Muscle of arm (tissue), 1 donor: ENCODE measurements at regions not wholly inside any gene's neighbourhood (a gene's known extent, or its start where the extent isn't known, plus 50 kb on each side); places are given as distances from the start of the nearest gene placed in this dataset.
A peak's percentile ranks its signal among the peaks of the same experiment; 100 is the strongest.

Experiments used
- DNase-seq: peaks from one replicate; pipeline ENCODE4 v3.0.0-alpha.2; 2013

DNA sequence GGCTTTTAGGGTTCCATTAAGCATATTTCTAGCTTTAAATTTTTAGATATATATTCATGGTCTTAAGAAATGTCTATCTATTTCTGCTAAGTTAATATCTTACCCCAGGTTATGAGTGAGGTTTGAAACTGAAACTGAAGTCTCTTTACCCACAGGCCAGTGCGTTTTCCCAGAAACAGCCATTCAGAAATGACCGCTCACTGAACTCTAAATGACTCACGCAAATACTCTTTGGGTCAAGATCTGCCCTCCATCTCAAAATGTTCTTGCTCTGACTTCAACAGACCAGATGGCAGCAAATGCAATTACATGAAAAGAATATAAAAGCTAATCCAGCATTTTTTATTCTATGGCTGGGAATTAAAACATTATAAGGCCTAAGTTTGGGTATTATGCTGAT lies 315.2 kb downstream of the TDRD15 start:
- no peak for DNase-seq

DNA sequence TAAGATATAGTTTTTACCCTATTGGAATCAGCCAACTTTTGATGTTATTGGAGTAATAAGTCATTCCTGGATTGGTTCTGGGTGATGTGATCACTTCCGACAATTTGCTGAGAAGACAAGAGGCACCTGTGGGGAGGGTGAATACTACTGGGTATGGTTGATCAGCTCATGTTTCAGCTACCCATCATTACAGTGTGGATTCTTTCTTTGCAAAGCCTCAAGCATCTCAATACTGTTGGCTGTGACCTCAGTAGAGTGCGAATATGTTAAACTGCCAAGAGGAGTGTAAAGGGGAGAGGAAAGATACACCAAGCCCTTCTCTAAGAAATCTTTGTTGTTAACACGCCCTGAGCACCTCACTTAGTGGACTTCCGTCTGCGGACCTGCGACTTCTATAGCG lies 317.7 kb downstream of the TDRD15 start:
- DNase-seq: no peak

DNA sequence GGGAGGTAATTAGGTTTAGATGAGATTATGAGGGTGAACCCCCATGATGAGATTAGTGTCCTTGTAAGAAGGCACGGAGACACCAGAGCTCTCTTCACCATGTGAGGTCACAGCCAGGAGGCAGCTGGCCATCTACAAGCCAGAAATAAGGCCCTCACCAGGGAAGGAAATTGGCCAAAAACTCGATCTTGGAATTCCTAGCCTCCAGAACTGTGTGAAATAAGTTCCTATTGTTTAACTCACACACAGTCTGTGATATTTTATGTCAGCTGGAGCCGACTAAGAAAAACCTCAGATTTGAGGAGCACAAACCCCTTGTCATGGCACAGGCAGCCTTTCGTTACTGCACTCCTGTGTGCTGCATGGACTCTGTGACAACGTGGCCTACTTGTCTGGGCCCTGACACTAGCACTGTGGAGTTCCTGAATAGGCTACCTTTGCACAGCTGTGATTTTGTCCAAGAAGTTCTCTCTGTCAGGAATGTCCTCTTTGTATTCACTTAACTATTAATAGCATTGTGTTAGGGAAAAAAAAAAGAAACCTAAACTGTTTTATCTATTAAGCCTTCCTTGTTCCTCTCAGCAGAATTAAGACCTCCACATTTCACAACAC lies 319.8 kb downstream of the TDRD15 start:
- no peak for DNase-seq

DNA sequence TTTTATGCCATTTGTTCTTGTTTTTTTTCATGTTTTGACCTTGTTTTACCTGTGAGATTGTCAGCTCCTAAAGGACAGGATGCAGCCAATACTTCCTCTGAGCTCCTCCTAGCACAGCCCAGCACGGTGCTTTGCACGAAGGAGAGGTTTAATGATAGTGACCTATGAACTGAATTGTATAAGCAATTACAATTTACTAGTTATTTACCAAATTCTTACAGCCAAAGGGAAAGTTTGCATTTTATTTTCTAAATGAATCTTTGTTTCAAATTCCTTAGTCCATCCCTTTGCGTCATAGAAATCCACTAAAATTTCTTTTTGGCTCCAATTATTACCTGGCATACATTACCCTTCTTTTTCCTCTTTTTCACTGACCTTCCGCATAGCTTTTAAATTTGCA lies 326.1 kb downstream of the TDRD15 start:
- DNase-seq: no peak

DNA sequence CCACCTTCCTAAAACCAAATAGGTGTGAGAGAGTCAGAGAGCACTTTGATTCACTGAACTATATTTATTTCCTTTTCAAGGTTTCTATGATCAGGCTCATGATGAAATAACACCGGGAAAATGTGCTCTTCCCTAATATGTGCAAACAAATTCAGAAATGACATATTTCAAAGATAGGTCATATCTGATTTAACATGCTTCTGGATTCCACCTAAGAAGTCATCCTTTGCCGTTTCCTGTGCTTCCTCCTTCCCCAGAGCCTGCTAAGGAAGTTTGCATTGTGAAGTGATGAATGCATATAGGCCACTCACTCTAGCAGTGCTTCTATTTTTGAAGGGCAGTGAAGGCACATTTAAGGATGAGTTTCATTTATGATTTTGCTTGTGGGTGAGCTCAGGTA lies 327.6 kb downstream of the TDRD15 start:
- no peak for DNase-seq

DNA sequence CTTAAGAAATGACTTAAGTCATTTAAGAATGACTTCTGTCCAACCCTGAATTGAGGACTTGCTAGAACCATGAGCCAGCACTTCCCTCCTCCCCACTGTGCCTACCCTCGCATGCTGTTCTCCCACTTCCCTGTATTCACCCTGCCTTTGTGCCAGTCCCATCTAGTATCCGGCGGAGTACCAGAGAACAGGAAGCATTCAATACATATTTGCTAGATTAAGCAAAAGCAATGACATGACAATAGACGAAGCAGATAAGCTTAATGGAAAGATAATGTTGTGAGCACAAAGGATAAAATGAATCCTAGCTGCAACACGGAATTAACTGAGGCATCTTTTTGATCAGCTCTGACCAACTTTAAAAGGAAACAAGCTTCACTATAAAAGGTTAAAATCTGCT lies 328.5 kb downstream of the TDRD15 start:
- no peak for DNase-seq

DNA sequence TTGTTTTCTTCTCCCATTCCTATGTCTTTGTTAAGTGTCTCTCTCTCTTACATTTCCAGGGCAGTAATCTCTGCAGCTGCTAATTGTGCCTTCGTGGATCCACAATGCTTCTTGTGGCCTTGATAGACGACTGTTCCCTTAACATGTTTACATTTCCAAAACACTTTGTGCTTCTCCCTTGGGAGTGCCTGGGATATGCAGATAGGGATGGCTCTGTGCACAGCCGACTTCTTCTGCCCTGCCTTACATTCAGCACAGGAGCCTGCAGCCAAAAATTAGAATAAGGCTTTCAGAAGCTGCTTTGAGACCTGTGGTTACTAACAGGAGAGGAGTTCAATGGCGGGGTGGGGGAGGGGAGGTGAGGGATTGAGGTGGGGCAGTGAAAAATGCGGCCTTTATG lies 328.9 kb downstream of the TDRD15 start:
- no peak for DNase-seq

DNA sequence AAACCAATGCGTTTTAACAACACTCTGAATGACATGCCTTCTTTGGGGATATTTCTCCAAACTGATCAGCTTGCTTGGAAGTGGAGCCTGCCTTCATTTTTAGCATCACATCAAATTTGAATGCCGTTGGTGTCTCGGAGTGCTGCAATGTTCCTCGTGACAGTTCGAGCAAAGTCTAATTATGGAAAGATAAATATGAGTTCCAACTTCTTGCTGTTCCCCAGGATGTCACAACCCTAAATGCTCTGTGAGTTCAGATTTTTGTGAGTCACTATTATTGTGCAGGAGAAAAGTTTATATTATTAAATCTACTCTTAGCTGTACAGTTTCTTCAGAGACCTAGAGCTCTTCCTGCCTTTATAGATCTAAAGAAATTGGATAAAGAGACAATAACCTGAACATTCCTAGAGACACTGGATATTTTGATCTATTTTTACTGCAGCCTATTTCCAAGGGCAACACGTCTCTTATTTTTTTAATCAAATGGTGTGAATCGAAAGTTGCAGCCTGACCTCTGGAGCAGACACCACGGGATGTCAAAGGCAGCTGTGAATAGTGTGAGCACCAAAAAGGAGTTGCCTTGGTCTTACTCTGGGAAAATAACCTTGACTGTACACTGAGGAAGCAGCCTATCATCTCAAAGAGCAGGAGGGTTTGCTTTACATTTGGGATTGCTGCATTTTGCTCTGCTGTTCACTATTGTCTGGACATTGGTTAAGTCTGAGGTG lies 330.1 kb downstream of the TDRD15 start:
- no peak for DNase-seq

DNA sequence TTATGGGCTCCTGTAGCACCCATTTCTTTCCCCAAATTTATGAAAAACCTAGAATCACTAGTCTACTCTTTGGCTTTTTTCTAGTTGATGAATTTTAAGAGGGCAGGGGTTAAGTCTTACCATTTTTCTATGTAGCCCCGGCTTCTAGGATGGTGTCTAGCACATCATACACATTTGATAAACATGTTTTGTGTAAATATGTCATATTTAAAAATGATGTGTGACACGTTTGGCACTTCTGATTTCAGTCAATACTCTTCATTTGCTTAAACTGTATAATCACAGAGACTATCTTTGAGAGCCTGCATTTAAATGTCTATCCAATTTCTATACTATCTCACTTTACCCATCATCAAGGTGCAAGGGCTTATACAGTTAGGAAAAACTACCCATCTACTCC lies 331.1 kb downstream of the TDRD15 start:
- DNase-seq: no peak

DNA sequence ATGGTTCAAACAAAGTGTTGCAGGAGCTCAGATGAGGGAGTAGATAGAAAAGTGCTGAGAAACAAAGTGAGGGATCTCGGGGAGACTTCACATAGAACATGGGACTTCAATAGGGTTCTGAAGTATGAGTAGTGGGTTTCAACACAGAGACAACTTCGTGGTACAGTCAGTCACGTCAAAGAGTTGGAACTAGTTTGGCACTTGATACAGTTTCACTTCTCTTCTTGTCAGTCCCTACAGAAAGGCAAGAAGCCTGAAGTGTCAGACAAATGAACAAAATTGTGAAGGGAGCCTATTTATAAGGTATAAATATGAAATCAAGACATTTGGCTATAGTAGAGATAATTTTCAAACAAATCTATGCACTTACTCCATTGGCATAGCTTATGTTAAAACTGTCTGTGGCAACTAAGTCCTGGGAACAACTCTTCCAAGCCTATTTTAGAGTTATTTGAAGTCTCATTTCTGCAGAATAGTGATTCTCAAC lies 338.0 kb downstream of the TDRD15 start:
- DNase-seq: no peak

DNA sequence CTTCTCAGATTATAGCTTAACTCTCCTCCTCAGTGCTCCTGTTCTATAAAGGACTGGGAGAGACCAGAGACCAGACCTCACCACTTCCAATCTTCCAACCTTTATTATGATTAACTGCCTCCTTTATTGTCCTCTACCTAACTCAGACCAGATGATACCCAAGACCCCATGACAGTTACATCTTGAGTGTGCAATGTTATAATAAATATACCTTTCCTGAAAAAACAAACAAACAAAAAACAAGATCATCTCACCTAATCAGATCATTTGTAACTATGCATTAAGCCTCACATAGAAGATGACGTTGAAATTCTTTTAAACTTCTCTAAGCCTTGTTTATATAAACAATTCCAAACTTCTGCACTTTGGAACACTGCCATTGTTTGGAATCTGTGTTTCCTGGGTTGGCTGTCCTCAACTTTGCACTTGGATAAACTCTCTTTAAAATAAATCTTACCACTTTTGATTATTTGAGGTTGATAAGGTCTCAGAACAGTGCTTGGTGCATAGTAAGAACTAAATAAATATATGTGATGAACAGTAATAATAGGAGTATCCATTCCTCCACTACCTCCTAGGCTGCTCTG lies 342.7 kb downstream of the TDRD15 start:
- no peak for DNase-seq

DNA sequence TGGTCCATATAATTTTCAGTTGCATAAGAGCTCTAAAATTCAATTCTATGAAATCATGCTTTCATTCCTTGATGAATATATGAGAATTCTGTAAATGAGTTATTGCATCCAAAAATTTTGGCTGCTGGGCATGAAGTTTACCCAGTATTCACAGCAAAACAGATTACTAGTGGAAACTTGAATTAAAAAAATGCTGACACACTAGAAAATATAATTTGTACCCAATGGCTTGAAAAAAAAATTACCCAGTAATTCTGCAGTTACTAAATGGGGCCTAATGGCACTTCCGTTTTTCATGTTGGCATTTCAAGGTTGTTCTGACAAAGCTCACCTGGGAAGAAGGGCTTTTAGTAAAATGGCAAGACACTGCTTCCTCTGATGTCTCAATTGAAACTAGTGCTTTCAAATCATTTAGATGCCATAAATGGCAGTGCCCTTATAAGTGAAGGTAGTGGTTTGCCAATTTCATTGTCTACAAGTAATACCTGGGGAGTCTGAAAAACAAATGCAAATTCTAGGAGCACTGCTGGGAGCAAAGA lies 343.6 kb downstream of the TDRD15 start:
- no peak for DNase-seq

DNA sequence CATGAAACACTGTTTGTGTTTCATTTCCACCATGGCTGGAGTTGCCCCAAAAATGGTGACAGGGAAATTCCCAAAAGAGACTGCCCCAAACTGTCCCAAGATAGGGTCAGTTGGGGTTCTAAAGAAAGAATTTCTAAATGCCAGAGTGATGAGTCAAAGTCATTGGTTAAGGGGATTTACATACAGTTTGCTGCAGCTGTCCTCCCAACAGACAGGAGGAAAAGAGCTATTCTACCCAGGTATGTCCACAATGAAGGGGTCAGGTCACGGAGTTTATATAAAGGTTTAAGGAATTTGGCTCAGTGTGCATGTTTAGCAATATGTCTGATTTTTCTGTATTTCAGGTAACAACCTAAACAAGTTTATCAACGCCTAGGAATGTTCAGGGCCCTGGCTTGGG lies 344.1 kb downstream of the TDRD15 start:
- DNase-seq: no peak

DNA sequence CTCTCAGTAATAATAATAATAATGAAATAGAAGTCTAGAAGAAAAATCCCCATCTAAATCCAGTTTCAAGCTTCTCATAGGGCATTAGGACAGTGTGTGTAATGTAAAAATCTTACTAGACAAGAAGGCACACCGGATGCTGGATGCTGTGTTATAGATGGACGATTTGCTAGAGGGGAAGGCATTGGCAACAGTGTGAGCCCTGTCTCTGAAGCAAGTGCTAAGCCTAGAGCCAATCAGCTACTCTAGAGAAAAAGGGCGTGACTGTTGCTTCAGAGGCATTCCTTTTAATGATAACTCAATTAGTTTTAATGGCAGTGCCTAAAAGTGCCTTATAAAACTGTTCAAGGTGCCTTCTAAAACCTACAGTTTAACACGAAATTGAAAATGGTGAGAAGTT lies 344.9 kb downstream of the TDRD15 start:
- DNase-seq: no peak

DNA sequence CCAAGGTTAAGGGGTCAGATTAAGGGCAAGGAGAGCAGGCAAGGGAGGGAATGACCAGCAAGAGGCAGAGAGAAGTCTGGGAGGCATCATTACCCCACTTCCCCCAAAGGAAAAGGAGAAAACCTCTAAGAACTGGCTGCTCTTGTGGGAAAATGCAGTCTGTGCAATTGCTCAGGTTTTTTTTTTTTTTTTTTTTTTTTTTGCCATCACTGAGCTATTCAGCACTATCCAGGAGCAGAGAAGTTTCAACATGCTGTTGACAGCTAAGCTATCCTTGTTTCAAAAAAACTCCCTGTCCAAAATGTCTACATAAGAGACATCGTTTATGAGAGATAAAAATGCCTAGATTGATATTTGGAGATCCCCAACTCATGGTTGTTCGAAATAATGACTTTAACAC lies 345.4 kb downstream of the TDRD15 start:
- DNase-seq: no peak

DNA sequence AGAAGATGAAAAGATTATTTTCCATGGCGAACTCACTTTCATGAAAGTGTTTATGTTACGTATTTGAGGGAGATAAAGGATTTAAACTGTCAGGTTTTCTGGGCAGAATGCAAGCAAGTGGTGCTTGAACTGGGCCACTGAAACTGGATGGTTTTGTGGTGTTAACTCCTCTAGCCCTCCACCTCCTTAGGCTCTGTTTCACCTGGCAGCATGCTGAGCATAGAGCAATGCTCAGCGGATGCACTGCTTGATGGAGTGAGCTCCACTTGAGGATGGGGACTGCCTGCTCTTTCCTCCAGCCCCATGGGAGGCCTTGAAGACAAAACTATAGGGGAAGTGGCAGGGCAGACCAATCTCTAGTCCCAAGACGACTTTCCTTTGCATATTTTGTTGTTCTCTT lies 345.8 kb downstream of the TDRD15 start:
- DNase-seq: no peak

DNA sequence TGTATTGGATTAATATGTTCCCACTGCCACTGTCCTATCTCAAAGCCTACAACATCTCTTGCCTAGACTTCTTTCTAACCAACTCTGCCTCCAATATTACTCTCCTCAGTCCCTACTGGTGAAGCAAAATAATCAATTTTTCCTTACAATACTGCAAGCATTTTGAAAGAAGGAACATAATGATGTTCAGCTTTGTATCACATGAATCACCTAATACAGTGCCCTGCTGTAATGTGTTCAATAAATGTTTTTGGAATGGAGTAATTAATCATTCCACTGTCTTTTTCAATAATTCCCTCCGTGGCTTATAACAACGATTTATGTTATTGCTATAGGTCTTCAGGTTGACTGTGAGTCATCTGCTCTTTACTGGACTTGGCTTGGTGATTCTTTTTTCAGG lies 356.4 kb downstream of the TDRD15 start:
- DNase-seq: no peak

DNA sequence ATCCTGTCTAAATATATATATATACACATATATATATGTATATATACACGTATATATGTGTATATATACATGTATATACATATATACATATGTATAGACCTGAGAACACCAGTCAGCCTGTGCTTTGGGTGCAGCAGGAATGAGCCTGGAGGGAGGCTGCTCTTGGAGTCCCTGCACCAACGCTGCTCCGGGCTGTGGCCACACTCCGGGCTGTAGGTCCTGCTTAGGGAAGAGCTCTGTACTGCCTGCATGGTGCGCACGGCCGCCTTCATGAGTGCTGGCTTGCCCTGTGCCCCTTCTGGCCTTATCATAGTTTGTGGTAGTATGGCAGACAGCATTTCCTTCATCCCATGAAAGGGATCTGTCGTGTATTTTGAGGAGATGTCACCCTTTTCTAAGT lies 360.9 kb downstream of the TDRD15 start:
- no peak for DNase-seq

DNA sequence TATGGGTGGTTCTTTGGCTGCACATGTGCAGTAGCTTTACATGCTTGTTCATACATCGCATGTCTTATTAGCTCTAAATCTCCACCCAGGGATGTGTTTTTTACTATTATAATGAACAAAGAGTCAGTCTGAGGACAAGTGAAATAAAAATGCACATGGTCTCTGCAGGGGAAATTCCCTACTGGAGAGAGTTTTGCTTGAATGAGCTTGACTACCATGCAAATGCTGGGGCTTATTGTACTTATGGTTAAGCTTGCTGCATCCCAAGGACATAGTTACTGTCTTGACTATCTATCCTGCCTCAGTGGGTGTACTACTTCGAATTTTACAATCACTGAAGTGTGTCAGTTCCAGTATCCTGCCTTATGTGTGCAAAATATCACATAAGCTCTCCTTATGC lies 362.7 kb downstream of the TDRD15 start:
- no peak for DNase-seq

DNA sequence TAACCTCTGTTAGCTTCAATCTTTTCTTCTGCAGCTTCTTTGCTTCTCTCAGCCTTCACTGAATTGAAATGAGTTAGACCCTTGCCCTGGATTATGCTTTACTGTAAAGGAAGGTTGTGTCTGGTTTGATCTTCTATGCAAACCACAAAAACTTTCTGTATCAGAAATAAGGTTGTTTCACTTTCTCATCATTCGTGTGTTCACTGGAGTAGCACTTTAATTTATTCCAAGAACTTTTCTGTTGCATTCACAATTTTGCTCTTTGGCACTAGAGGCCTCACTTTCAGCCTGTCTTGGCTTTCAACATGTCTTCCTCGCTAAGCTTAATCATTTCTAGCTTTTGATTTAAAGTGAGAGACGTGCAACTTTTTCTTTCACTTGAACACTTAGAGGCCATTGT lies 365.3 kb downstream of the TDRD15 start:
- DNase-seq: no peak

DNA sequence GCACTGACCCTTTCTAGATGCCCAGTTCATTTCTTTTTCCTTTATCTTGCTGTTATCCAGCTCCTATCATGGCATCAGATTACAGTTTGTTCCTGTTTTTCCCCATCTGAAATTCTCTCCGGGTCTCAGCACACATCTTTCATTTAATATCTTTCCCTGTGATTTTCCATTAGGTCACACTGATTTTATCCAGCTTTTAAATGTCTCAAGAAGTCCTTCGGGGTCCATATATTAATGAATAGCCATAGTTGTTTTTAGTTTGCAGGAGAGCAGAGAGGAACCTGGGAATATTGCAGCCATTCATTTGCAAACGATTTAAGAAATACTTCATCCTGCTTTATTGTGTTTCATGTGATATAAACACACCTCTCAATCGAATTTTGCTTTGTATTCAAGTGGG lies 374.2 kb downstream of the TDRD15 start:
- peak; percentile 15 for DNase-seq

DNA sequence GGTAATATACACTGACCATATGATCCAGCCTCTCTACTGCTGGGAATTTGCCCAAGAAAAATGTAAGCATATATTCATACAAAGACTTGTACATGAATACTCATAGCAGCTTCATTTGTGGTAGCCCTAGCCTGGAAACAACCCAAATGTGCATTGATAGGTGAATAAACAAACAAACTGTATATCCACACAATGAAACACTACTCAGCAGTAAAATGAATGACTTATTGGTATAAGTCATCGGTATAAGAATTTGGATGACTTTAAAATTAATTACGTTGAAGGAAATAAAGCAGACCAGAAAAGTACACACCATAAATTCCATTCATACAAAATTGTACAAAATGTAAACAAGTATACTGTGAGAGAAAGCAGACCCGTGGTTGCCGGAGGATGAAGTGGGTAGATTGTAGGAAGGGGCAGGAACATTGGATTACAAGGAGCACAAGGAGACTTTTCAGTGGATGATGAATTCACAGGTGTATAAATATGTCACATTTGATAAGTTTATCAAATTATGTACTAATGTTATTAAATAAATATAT lies 376.7 kb downstream of the TDRD15 start:
- no peak for DNase-seq
